ENCODE measurements at regions not wholly inside any gene's neighbourhood (a gene's known extent, or its start where the extent isn't known, plus 50 kb on each side); places are given as distances from the start of the nearest gene placed in this dataset.

GRCh38 chr6:89023591-89024441 lies 56.7 kb upstream of the PNRC1 start:
- TF ChIP-seq CTCF (IDR thresholded peaks at IDR 0.05 in 8 of 11, conservative IDR thresholded peaks at IDR 0.05 in 3 of 11) (no peak), POLR2A (IDR thresholded peaks at IDR 0.05) (no peak), POLR2AphosphoS5 (IDR thresholded peaks at IDR 0.05) (no peak)

Measured in spleen (tissue), 7 donors.